ENCODE measurements at regions not wholly inside any gene's neighbourhood (a gene's known extent, or its start where the extent isn't known, plus 50 kb on each side); places are given as distances from the start of the nearest gene placed in this dataset.

GRCh38 chr3:81394651-81395524, 366.6 kb downstream of the GBE1 start:
- H3K4me3 ChIP-seq (ENCODE audit: low read depth, low read length): no peak overlapping the region
- TF ChIP-seq, protein P1, sequence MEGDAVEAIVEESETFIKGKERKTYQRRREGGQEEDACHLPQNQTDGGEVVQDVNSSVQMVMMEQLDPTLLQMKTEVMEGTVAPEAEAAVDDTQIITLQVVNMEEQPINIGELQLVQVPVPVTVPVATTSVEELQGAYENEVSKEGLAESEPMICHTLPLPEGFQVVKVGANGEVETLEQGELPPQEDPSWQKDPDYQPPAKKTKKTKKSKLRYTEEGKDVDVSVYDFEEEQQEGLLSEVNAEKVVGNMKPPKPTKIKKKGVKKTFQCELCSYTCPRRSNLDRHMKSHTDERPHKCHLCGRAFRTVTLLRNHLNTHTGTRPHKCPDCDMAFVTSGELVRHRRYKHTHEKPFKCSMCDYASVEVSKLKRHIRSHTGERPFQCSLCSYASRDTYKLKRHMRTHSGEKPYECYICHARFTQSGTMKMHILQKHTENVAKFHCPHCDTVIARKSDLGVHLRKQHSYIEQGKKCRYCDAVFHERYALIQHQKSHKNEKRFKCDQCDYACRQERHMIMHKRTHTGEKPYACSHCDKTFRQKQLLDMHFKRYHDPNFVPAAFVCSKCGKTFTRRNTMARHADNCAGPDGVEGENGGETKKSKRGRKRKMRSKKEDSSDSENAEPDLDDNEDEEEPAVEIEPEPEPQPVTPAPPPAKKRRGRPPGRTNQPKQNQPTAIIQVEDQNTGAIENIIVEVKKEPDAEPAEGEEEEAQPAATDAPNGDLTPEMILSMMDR (IDR thresholded peaks at IDR 0.05; ENCODE audit: insufficient read depth, low read depth, low read length): no peak
- DNase-seq (ENCODE audit: low read depth): no peak

DNA sequence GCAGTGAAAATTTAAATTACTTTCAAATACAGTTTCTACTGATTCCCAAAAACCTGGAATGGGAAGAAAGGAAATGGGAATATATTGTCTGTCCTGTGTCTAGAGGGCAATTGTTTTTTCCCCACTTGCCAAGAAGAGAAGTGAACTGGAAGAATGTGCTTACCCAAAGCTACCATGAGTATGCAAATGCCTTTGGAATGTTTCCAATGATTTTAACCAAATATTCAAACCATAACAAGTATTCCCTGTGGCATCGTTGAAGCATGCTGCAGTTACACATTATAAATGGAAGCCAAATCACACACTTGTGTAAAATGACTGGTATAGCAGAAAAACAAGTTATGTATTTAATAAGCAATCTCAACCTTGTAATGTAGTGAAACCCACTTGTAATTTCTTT, 368.2 kb downstream of the GBE1 start:
- DNase-seq (ENCODE audit: low read depth): no peak
- TF ChIP-seq, protein P1 (IDR thresholded peaks at IDR 0.05; ENCODE audit: insufficient read depth, low read depth, low read length): no peak
- H3K4me3 ChIP-seq (ENCODE audit: low read depth, low read length): no peak overlapping the region

- no peak overlapping the region for H3K4me3 ChIP-seq (ENCODE audit: low read depth, low read length)
- DNase-seq (ENCODE audit: low read depth): no peak
- TF ChIP-seq, protein P1 (IDR thresholded peaks at IDR 0.05; ENCODE audit: insufficient read depth, low read depth, low read length): no peak
These were observed 370.6 kb downstream of the GBE1 start for GRCh38 chr3:81390796-81391195.

- no peak for DNase-seq (ENCODE audit: low read depth)
- TF ChIP-seq, protein P1 (IDR thresholded peaks at IDR 0.05; ENCODE audit: insufficient read depth, low read depth, low read length): no peak
- no peak overlapping the region for H3K4me3 ChIP-seq (ENCODE audit: low read depth, low read length)
These were observed 373.3 kb downstream of the GBE1 start for GRCh38 chr3:81388191-81388590.

DNA sequence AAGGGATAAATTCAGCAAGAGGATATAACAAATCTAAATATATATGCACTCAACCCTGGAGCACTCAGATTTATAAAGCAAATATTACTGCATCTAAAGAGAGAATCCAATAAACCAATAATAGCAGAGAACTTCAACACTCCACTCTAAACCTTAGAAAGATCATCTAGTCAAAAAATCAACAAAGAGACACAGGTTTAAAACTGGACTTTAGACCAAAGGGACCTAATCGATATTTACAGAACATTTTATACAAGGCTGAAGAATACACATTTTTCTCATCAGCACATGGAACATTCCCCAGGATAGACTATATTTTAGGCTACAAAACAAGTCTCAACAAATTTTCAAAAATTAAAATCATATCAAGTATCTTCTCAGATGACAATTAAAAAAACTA, 379.0 kb downstream of the GBE1 start:
- H3K4me3 ChIP-seq (ENCODE audit: low read depth, low read length): no peak overlapping the region
- no peak for DNase-seq (ENCODE audit: low read depth)
- TF ChIP-seq, protein P1 (IDR thresholded peaks at IDR 0.05; ENCODE audit: insufficient read depth, low read depth, low read length): no peak

GRCh38 chr3:81380234-81380633, 381.2 kb downstream of the GBE1 start:
- TF ChIP-seq, protein P1 (IDR thresholded peaks at IDR 0.05; ENCODE audit: insufficient read depth, low read depth, low read length): no peak
- no peak for DNase-seq (ENCODE audit: low read depth)
- H3K4me3 ChIP-seq (ENCODE audit: low read depth, low read length): no peak overlapping the region

All from fibroblast of villous mesenchyme (primary cell).